Gastroesophageal sphincter (tissue), 4 donors: ENCODE measurements at regions not wholly inside any gene's neighbourhood (a gene's known extent, or its start where the extent isn't known, plus 50 kb on each side); places are given as distances from the start of the nearest gene placed in this dataset.
"Not testable (repeated sequence)": the region's sequence is repeated elsewhere in the genome, so short reads cannot be mapped to it uniquely, and the experiment has no call there.

Experiments used
- ATAC-seq: fragments of 150-250 bp; one replicate; pipeline ENCODE4 v1.9.1; 2016; ENCODE audit warnings: mild to moderate bottlenecking, moderate library complexity
- H3K27ac ChIP-seq, 4 donors: fragments of 200-600 bp; sonication (generic) in 3 of 4; 1 replicate in 3 of 4; 2 replicates in 1 of 4; pipeline ENCODE4 v1.5.1; 2016 to 2019
- H3K27me3 ChIP-seq: fragments of 200-600 bp; sonication (generic); one replicate; pipeline ENCODE4 v1.5.1; 2019
- H3K36me3 ChIP-seq, 2 donors: fragments of 200-600 bp; sonication (generic); one replicate each; pipeline ENCODE4 v1.5.1; 2019; ENCODE audit warnings: control low read depth in 1 of 2
- H3K4me1 ChIP-seq, 3 donors: fragments of 200-600 bp; sonication (generic); 1 replicate in 2 of 3; 2 replicates in 1 of 3; pipeline ENCODE4 v1.5.1; 2016 to 2019; ENCODE audit warnings: control low read depth in 2 of 3
- H3K4me3 ChIP-seq, 2 donors: fragments of 200-600 bp; sonication (generic); one replicate each; pipeline ENCODE4 v1.5.1; 2019; ENCODE audit warnings: mild to moderate bottlenecking in 1 of 2, moderate library complexity in 1 of 2
- H3K9me3 ChIP-seq, 3 donors: fragments of 200-600 bp; sonication (generic); one replicate each; pipeline ENCODE4 v1.5.1; 2017 to 2019; ENCODE audit warnings: control low read depth in 2 of 3
- CTCF ChIP-seq, 4 experiments: fragments of 200-600 bp in 2 of 4; fragments of 450-650 bp in 2 of 4; sonication (generic) in 1 of 4; IDR thresholded peaks; one replicate each; pipeline ENCODE4 v1.5.1; 2017 to 2019; ENCODE audit warnings: antibody characterized with exemption in 4 of 4, mild to moderate bottlenecking in 2 of 4, moderate library complexity in 2 of 4
- EP300 ChIP-seq: sonication (generic); formaldehyde crosslinking; IDR thresholded peaks from one replicate; pipeline ENCODE4 v1.6.1; 2017; ENCODE audit warnings: antibody characterized with exemption, mild to moderate bottlenecking
- POLR2A ChIP-seq, 2 donors: fragments of 450-650 bp; IDR thresholded peaks; one replicate each; pipeline ENCODE4 v1.6.1; 2017; ENCODE audit warnings: antibody characterized with exemption in 2 of 2, mild to moderate bottlenecking in 2 of 2, moderate library complexity in 1 of 2
- POLR2AphosphoS5 ChIP-seq: sonication (generic); formaldehyde crosslinking; IDR thresholded peaks from one replicate; pipeline ENCODE4 v1.6.1; 2017; ENCODE audit warnings: antibody characterized with exemption
- WGBS, 2 donors: methylation state at CpG; one replicate each; pipeline ENCODE4 v1.1.5; 2018; ENCODE audit warnings: low coverage in 1 of 2; 5-methylcytosine and 5-hydroxymethylcytosine counted together

GRCh38 chr14:105980224-105980623 is 453.8 kb downstream of the TMEM121 start:
- no peak for ATAC-seq
- peaks cover 8% of the 10 kb centered on the region for H3K27me3 ChIP-seq
- H3K4me1 ChIP-seq: no peaks in the 10 kb centered on the region
- WGBS, 2 donors: 55 to 87% methylated on average over 5 to 7 of the region's 10 CpGs
- no peak for TF ChIP-seq POLR2AphosphoS5
- no peak for TF ChIP-seq CTCF (IDR thresholded peaks at IDR 0.05)
- TF ChIP-seq POLR2A (IDR thresholded peaks at IDR 0.05): no peak
- TF ChIP-seq EP300: no peak
- no peak overlapping the region for H3K4me3 ChIP-seq
- no peaks in the 10 kb centered on the region for H3K36me3 ChIP-seq
- H3K9me3 ChIP-seq: no peaks in the 10 kb centered on the region
- H3K27ac ChIP-seq: no peak overlapping the region

- H3K27me3 ChIP-seq, H3K27ac ChIP-seq, H3K4me1 ChIP-seq, H3K9me3 ChIP-seq, ATAC-seq, H3K4me3 ChIP-seq, H3K36me3 ChIP-seq: not testable (repeated sequence)
- WGBS, 2 donors: 57 to 86% methylated on average over 1 to 7 of the region's 8 CpGs
Measured at GRCh38 chr14:105981517-105982302, 455.3 kb downstream of the TMEM121 start.

GRCh38 chr14:105982664-105983063 is 456.3 kb downstream of the TMEM121 start:
- no peaks in the 10 kb centered on the region for H3K4me1 ChIP-seq
- H3K4me3 ChIP-seq: no peak overlapping the region
- WGBS, 2 donors: 100% methylated on average over 1 of the region's 8 CpGs; no CpG with 5 or more reads in 1 of the 2 donors
- H3K27ac ChIP-seq: no peak overlapping the region
- ATAC-seq: no peak
- TF ChIP-seq EP300 (no peak), POLR2AphosphoS5 (no peak), POLR2A (IDR thresholded peaks at IDR 0.05) (no peak), CTCF (IDR thresholded peaks at IDR 0.05) (no peak)
- no peaks in the 10 kb centered on the region for H3K9me3 ChIP-seq
- H3K36me3 ChIP-seq: no peaks in the 10 kb centered on the region
- peaks cover 8% of the 10 kb centered on the region for H3K27me3 ChIP-seq

GRCh38 chr14:105986894-105987284 is 460.5 kb downstream of the TMEM121 start:
- Histone ChIP-seq H3K4me1 (no peaks in the 10 kb centered on the region), H3K9me3 (no peaks in the 10 kb centered on the region), H3K27me3 (peaks cover 8% of the 10 kb centered on the region), H3K27ac (no peak overlapping the region), H3K4me3 (no peak overlapping the region), H3K36me3 (no peaks in the 10 kb centered on the region)
- 65 to 75% methylated on average over 1 to 2 of the region's 2 CpGs for WGBS, 2 donors
- TF ChIP-seq POLR2AphosphoS5: no peak
- no peak for TF ChIP-seq CTCF (IDR thresholded peaks at IDR 0.05)
- no peak for TF ChIP-seq POLR2A (IDR thresholded peaks at IDR 0.05)
- TF ChIP-seq EP300: no peak
- ATAC-seq: no peak

- Histone ChIP-seq H3K27ac (no peak overlapping the region), H3K4me1 (no peaks in the 10 kb centered on the region), H3K27me3 (peaks cover 8% of the 10 kb centered on the region), H3K4me3 (no peak overlapping the region), H3K36me3 (no peaks in the 10 kb centered on the region), H3K9me3 (no peaks in the 10 kb centered on the region)
- TF ChIP-seq POLR2A (IDR thresholded peaks at IDR 0.05) (no peak), EP300 (no peak), CTCF (IDR thresholded peaks at IDR 0.05) (no peak), POLR2AphosphoS5 (no peak)
- no peak for ATAC-seq
- 50% methylated on average over 2 of the region's 4 CpGs; no CpG with 5 or more reads in 1 of the 2 donors for WGBS, 2 donors
Measured at GRCh38 chr14:105987563-105987962, 461.2 kb downstream of the TMEM121 start.
